DMS53 treated with DMSO at 0.1 percent for 48 hours (cell line): ENCODE measurements at regions not wholly inside any gene's neighbourhood (a gene's known extent, or its start where the extent isn't known, plus 50 kb on each side); places are given as distances from the start of the nearest gene placed in this dataset.

ENCODE experiments used
- DNase-seq: peaks from one replicate; lab custom pipeline; 2025; ENCODE audit not compliant: unreplicated experiment; lab: John Stamatoyannopoulos, UW

GRCh38 chr14:71588576-71589215 is 343.5 kb upstream of the RGS6 start:
- no peak for DNase-seq

GRCh38 chr14:71589609-71590008 is 342.6 kb upstream of the RGS6 start:
- no peak for DNase-seq

- no peak for DNase-seq
These were observed 342.1 kb upstream of the RGS6 start for GRCh38 chr14:71590131-71590530.

- no peak for DNase-seq
These were observed 341.0 kb upstream of the RGS6 start for GRCh38 chr14:71591231-71591630.

GRCh38 chr14:71591929-71592328 is 340.3 kb upstream of the RGS6 start:
- DNase-seq: no peak

GRCh38 chr14:71592361-71592760 is 339.9 kb upstream of the RGS6 start:
- no peak for DNase-seq

GRCh38 chr14:71593966-71594365 is 338.3 kb upstream of the RGS6 start:
- no peak for DNase-seq

- no peak for DNase-seq
These were observed 337.4 kb upstream of the RGS6 start for GRCh38 chr14:71594821-71595220.

- DNase-seq: no peak
These were observed 336.8 kb upstream of the RGS6 start for GRCh38 chr14:71595441-71595840.

GRCh38 chr14:71597287-71597920 is 334.8 kb upstream of the RGS6 start:
- no peak for DNase-seq

- no peak for DNase-seq
These were observed 334.1 kb upstream of the RGS6 start for GRCh38 chr14:71597955-71598660.

- DNase-seq: no peak
These were observed 331.9 kb upstream of the RGS6 start for GRCh38 chr14:71600309-71600708.

- DNase-seq: no peak
These were observed 329.7 kb upstream of the RGS6 start for GRCh38 chr14:71602524-71602923.

GRCh38 chr14:71604231-71604630 is 328.0 kb upstream of the RGS6 start:
- no peak for DNase-seq

GRCh38 chr14:71606064-71606463 is 326.2 kb upstream of the RGS6 start:
- DNase-seq: no peak

- no peak for DNase-seq
These were observed 325.7 kb upstream of the RGS6 start for GRCh38 chr14:71606575-71606974.

- no peak for DNase-seq
These were observed 325.2 kb upstream of the RGS6 start for GRCh38 chr14:71607056-71607455.

GRCh38 chr14:71610149-71610548 is 322.1 kb upstream of the RGS6 start:
- DNase-seq: no peak

- no peak for DNase-seq
These were observed 321.4 kb upstream of the RGS6 start for GRCh38 chr14:71610797-71611196.

GRCh38 chr14:71613168-71613567 is 319.1 kb upstream of the RGS6 start:
- DNase-seq: no peak

GRCh38 chr14:71616013-71616412 is 316.2 kb upstream of the RGS6 start:
- DNase-seq: no peak

- DNase-seq: no peak
These were observed 314.2 kb upstream of the RGS6 start for GRCh38 chr14:71618047-71618446.
